ENCODE measurements at regions not wholly inside any gene's neighbourhood (a gene's known extent, or its start where the extent isn't known, plus 50 kb on each side); places are given as distances from the start of the nearest gene placed in this dataset.

DNA sequence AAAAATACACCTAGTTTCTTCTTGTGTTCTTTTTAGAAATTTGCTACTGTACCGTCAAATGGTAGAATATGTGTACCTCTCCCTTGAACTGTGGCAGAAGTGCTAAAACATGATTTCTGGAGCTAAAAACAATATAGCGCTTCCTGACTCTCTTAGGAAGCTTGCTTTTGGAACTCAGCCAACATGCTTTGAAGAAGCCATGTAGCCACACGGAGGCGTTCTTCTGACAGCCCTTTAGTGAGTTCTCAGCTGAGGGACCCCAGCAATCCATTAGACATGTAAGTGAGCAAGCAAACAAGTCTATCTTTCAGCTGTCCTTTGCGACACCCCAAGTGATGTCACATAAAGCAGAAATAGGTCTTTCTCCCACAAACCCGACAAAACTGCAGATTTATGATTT, 917.0 kb downstream of the CDH9 start:
- Histone ChIP-seq H3K9ac (ENCODE audit: low read length) (no peak overlapping the region), H3K4me3 (ENCODE audit: insufficient read depth, low read depth, low read length) (no peak overlapping the region), H3K36me3 (ENCODE audit: insufficient read depth, low read length) (no peaks in the 10 kb centered on the region), H3K9me3 (ENCODE audit: insufficient read depth, low read depth, low read length) (no peaks in the 10 kb centered on the region), H4K20me1 (ENCODE audit: insufficient read depth, low read length) (no peaks in the 10 kb centered on the region), H3K27me3 (ENCODE audit: insufficient read depth, low read length) (no peaks in the 10 kb centered on the region), H3K79me2 (ENCODE audit: insufficient read depth, low read length) (no peaks in the 10 kb centered on the region), H3K4me1 (ENCODE audit: insufficient read depth, low read length) (no peaks in the 10 kb centered on the region), H3K27ac (ENCODE audit: low read depth, low read length) (no peak overlapping the region), H3K4me2 (ENCODE audit: low read length) (no peak overlapping the region), H2AFZ (ENCODE audit: low read depth, low read length) (no peak overlapping the region)
- no peaks in the 10 kb centered on the region for H3K9me3 Mint-ChIP-seq (ENCODE audit: unreplicated experiment)
- DNase-seq (ENCODE audit: low read depth) (no peak), FAIRE-seq (no peak)
- H3K4me3 Mint-ChIP-seq (ENCODE audit: unreplicated experiment) = no peak overlapping the region
- TF ChIP-seq, protein P1, sequence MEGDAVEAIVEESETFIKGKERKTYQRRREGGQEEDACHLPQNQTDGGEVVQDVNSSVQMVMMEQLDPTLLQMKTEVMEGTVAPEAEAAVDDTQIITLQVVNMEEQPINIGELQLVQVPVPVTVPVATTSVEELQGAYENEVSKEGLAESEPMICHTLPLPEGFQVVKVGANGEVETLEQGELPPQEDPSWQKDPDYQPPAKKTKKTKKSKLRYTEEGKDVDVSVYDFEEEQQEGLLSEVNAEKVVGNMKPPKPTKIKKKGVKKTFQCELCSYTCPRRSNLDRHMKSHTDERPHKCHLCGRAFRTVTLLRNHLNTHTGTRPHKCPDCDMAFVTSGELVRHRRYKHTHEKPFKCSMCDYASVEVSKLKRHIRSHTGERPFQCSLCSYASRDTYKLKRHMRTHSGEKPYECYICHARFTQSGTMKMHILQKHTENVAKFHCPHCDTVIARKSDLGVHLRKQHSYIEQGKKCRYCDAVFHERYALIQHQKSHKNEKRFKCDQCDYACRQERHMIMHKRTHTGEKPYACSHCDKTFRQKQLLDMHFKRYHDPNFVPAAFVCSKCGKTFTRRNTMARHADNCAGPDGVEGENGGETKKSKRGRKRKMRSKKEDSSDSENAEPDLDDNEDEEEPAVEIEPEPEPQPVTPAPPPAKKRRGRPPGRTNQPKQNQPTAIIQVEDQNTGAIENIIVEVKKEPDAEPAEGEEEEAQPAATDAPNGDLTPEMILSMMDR (IDR thresholded peaks at IDR 0.05; ENCODE audit: insufficient read depth, low read depth, low read length) = no peak
- TF ChIP-seq EZH2 (IDR thresholded peaks at IDR 0.05; ENCODE audit: insufficient read depth, low read length) = no peak
- no peaks in the 10 kb centered on the region for H3K4me1 Mint-ChIP-seq (ENCODE audit: low read depth, unreplicated experiment)
- no peaks in the 10 kb centered on the region for H3K27me3 Mint-ChIP-seq (ENCODE audit: low read depth, unreplicated experiment)
- H3K27ac Mint-ChIP-seq (ENCODE audit: unreplicated experiment) = no peak overlapping the region
- H3K36me3 Mint-ChIP-seq (ENCODE audit: low read depth, unreplicated experiment) = no peaks in the 10 kb centered on the region

DNA sequence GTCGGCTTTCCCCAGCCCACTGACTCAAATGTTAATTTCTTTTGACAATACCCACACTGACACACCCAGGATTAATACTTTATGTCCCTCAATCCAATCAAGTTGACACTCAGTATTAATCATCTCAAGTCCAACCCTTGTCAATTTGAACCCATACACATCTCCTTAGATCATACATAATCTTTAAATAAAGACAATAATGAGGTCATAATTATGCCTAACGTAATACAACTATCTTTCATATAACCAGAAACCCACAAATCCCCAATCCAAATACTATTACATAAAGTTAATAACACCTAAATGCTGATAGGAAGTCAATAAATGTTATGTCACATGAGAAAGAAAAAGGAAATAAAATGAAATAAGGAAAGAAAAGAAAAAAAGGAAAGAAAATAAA, 934.2 kb downstream of the CDH9 start:
- Histone ChIP-seq H4K20me1 (ENCODE audit: insufficient read depth, low read length) (no peaks in the 10 kb centered on the region), H3K9me3 (ENCODE audit: insufficient read depth, low read depth, low read length) (peaks cover 3% of the 10 kb centered on the region), H3K27me3 (ENCODE audit: insufficient read depth, low read length) (no peaks in the 10 kb centered on the region), H3K4me2 (ENCODE audit: low read length) (no peak overlapping the region), H3K9ac (ENCODE audit: low read length) (no peak overlapping the region), H2AFZ (ENCODE audit: low read depth, low read length) (no peak overlapping the region), H3K4me3 (ENCODE audit: insufficient read depth, low read depth, low read length) (no peak overlapping the region), H3K36me3 (ENCODE audit: insufficient read depth, low read length) (no peaks in the 10 kb centered on the region), H3K79me2 (ENCODE audit: insufficient read depth, low read length) (no peaks in the 10 kb centered on the region), H3K4me1 (ENCODE audit: insufficient read depth, low read length) (no peaks in the 10 kb centered on the region), H3K27ac (ENCODE audit: low read depth, low read length) (no peak overlapping the region)
- Mint-ChIP-seq H3K27me3 (ENCODE audit: low read depth, unreplicated experiment) (no peaks in the 10 kb centered on the region), H3K4me3 (ENCODE audit: unreplicated experiment) (no peak overlapping the region), H3K9me3 (ENCODE audit: unreplicated experiment) (peaks cover 3% of the 10 kb centered on the region), H3K36me3 (ENCODE audit: low read depth, unreplicated experiment) (no peaks in the 10 kb centered on the region), H3K4me1 (ENCODE audit: low read depth, unreplicated experiment) (peaks cover 2% of the 10 kb centered on the region), H3K27ac (ENCODE audit: unreplicated experiment) (no peak overlapping the region)
- no peak for TF ChIP-seq EZH2 (IDR thresholded peaks at IDR 0.05; ENCODE audit: insufficient read depth, low read length)
- TF ChIP-seq, protein P1 (IDR thresholded peaks at IDR 0.05; ENCODE audit: insufficient read depth, low read depth, low read length) = no peak
- FAIRE-seq (no peak), DNase-seq (ENCODE audit: low read depth) (no peak)

DNA sequence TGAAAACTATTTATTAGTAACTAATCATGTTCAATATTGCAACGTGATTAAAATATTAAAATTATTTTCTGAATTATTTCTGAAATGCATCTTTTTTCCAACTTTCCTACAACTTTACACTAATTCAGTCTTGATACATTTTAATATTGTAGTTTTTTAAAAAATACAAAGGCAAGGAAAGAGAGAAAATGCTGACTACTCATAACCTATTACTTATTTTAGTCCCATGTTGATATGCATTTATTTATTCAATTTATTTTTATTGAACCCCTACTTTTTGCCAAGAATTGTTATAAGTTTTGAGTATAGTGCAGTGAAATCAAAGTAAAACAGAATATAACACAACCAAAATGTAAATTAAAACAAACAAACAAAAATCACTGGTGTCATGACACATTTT, 978.2 kb downstream of the CDH9 start:
- no peak overlapping the region for H3K4me3 ChIP-seq (ENCODE audit: insufficient read depth, low read depth, low read length)
- no peaks in the 10 kb centered on the region for H3K9me3 Mint-ChIP-seq (ENCODE audit: unreplicated experiment)
- H3K27ac ChIP-seq (ENCODE audit: low read depth, low read length) = no peak overlapping the region
- no peak overlapping the region for H3K4me2 ChIP-seq (ENCODE audit: low read length)
- no peaks in the 10 kb centered on the region for H3K4me1 Mint-ChIP-seq (ENCODE audit: low read depth, unreplicated experiment)
- FAIRE-seq = no peak
- no peak for DNase-seq (ENCODE audit: low read depth)
- no peaks in the 10 kb centered on the region for H3K36me3 Mint-ChIP-seq (ENCODE audit: low read depth, unreplicated experiment)
- H3K27me3 ChIP-seq (ENCODE audit: insufficient read depth, low read length) = no peaks in the 10 kb centered on the region
- H4K20me1 ChIP-seq (ENCODE audit: insufficient read depth, low read length) = no peaks in the 10 kb centered on the region
- H3K9ac ChIP-seq (ENCODE audit: low read length) = no peak overlapping the region
- H3K27me3 Mint-ChIP-seq (ENCODE audit: low read depth, unreplicated experiment) = no peaks in the 10 kb centered on the region
- H3K4me3 Mint-ChIP-seq (ENCODE audit: unreplicated experiment) = no peak overlapping the region
- no peak overlapping the region for H2AFZ ChIP-seq (ENCODE audit: low read depth, low read length)
- no peaks in the 10 kb centered on the region for H3K79me2 ChIP-seq (ENCODE audit: insufficient read depth, low read length)
- no peak for TF ChIP-seq EZH2 (IDR thresholded peaks at IDR 0.05; ENCODE audit: insufficient read depth, low read length)
- TF ChIP-seq, protein P1 (IDR thresholded peaks at IDR 0.05; ENCODE audit: insufficient read depth, low read depth, low read length) = no peak
- peaks cover 5% of the 10 kb centered on the region for H3K9me3 ChIP-seq (ENCODE audit: insufficient read depth, low read depth, low read length)
- H3K4me1 ChIP-seq (ENCODE audit: insufficient read depth, low read length) = no peaks in the 10 kb centered on the region
- H3K36me3 ChIP-seq (ENCODE audit: insufficient read depth, low read length) = no peaks in the 10 kb centered on the region
- no peak overlapping the region for H3K27ac Mint-ChIP-seq (ENCODE audit: unreplicated experiment)

Measured in astrocyte (in vitro differentiated cells and primary cell).